HUES48 (cell line): ENCODE measurements at regions not wholly inside any gene's neighbourhood (a gene's known extent, or its start where the extent isn't known, plus 50 kb on each side); places are given as distances from the start of the nearest gene placed in this dataset.

Experiments used
- H3K27ac ChIP-seq: one replicate; pipeline ENCODE4 v1.7.0; 2013; ENCODE audit warnings: low read depth, low read length, inconsistent platforms
- H3K27me3 ChIP-seq: 2 replicates; pipeline ENCODE4 v1.6.1; 2013; ENCODE audit warnings: mild to moderate bottlenecking, low read length; ENCODE audit not compliant: control insufficient read depth, insufficient read depth
- H3K36me3 ChIP-seq: 2 replicates; pipeline ENCODE4 v1.6.1; 2013; ENCODE audit warnings: low read length; ENCODE audit not compliant: control insufficient read depth, insufficient read depth
- H3K4me1 ChIP-seq: 2 replicates; pipeline ENCODE4 v1.6.1; 2013; ENCODE audit warnings: mild to moderate bottlenecking, low read length; ENCODE audit not compliant: control insufficient read depth, insufficient read depth
- H3K4me3 ChIP-seq: 2 replicates; pipeline ENCODE4 v1.5.1; 2013; ENCODE audit warnings: mild to moderate bottlenecking, low read depth, low read length
- H3K9ac ChIP-seq: 2 replicates; pipeline ENCODE4 v1.6.1; 2013; ENCODE audit warnings: mild to moderate bottlenecking, low read depth, low read length, moderate library complexity
- H3K9me3 ChIP-seq: 2 replicates; pipeline ENCODE4 v1.6.1; 2013; ENCODE audit warnings: low read length; ENCODE audit not compliant: control insufficient read depth, insufficient read depth

- Histone ChIP-seq H3K27me3 (no peaks in the 10 kb centered on the region), H3K9me3 (no peaks in the 10 kb centered on the region), H3K36me3 (no peaks in the 10 kb centered on the region), H3K4me1 (no peaks in the 10 kb centered on the region), H3K27ac (no peak overlapping the region), H3K4me3 (no peak overlapping the region), H3K9ac (no peak overlapping the region)
Measured at GRCh38 chr5:135644816-135645215, 66.0 kb upstream of the CXCL14 start.

- Histone ChIP-seq H3K27me3 (no peaks in the 10 kb centered on the region), H3K4me1 (no peaks in the 10 kb centered on the region), H3K36me3 (no peaks in the 10 kb centered on the region), H3K4me3 (no peak overlapping the region), H3K27ac (no peak overlapping the region), H3K9me3 (no peaks in the 10 kb centered on the region), H3K9ac (no peak overlapping the region)
Measured at GRCh38 chr5:135643881-135644766, 65.3 kb upstream of the CXCL14 start.

GRCh38 chr5:135642934-135643333, 64.1 kb upstream of the CXCL14 start:
- Histone ChIP-seq H3K27ac (no peak overlapping the region), H3K9me3 (no peaks in the 10 kb centered on the region), H3K9ac (no peak overlapping the region), H3K4me3 (no peak overlapping the region), H3K4me1 (no peaks in the 10 kb centered on the region), H3K27me3 (no peaks in the 10 kb centered on the region), H3K36me3 (no peaks in the 10 kb centered on the region)

DNA sequence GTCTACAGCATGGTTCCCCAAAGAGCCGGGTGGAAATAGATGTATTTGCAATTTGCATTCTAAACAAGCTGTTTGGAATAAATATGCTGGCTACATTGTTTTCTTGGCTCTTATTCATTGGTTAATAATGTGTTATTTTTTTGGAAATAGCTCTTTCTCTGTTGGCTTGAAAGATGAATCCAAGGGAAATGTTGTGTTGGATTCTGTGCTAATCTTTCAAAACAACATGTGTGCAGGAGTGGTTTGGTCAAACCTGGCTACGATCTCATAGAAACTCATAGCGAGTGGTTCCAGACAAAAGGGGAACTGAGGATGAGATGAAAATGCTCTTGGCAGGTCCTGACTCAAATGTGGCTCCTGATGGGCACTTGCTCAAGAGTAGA, 63.7 kb upstream of the CXCL14 start:
- no peak overlapping the region for H3K9ac ChIP-seq
- H3K27ac ChIP-seq: no peak overlapping the region
- no peaks in the 10 kb centered on the region for H3K27me3 ChIP-seq
- no peaks in the 10 kb centered on the region for H3K4me1 ChIP-seq
- H3K9me3 ChIP-seq: no peaks in the 10 kb centered on the region
- no peak overlapping the region for H3K4me3 ChIP-seq
- no peaks in the 10 kb centered on the region for H3K36me3 ChIP-seq

GRCh38 chr5:135641734-135642487, 63.1 kb upstream of the CXCL14 start:
- Histone ChIP-seq H3K27me3 (no peaks in the 10 kb centered on the region), H3K9me3 (no peaks in the 10 kb centered on the region), H3K9ac (no peak overlapping the region), H3K36me3 (no peaks in the 10 kb centered on the region), H3K4me1 (no peaks in the 10 kb centered on the region), H3K4me3 (no peak overlapping the region), H3K27ac (no peak overlapping the region)

GRCh38 chr5:135641319-135641718, 62.5 kb upstream of the CXCL14 start:
- H3K27me3 ChIP-seq: no peaks in the 10 kb centered on the region
- no peaks in the 10 kb centered on the region for H3K4me1 ChIP-seq
- H3K4me3 ChIP-seq: no peak overlapping the region
- no peaks in the 10 kb centered on the region for H3K36me3 ChIP-seq
- H3K27ac ChIP-seq: no peak overlapping the region
- H3K9ac ChIP-seq: no peak overlapping the region
- no peaks in the 10 kb centered on the region for H3K9me3 ChIP-seq

GRCh38 chr5:135635451-135635850, 56.7 kb upstream of the CXCL14 start:
- no peaks in the 10 kb centered on the region for H3K36me3 ChIP-seq
- no peaks in the 10 kb centered on the region for H3K27me3 ChIP-seq
- no peak overlapping the region for H3K4me3 ChIP-seq
- H3K9me3 ChIP-seq: no peaks in the 10 kb centered on the region
- H3K9ac ChIP-seq: no peak overlapping the region
- no peak overlapping the region for H3K27ac ChIP-seq
- no peaks in the 10 kb centered on the region for H3K4me1 ChIP-seq

DNA sequence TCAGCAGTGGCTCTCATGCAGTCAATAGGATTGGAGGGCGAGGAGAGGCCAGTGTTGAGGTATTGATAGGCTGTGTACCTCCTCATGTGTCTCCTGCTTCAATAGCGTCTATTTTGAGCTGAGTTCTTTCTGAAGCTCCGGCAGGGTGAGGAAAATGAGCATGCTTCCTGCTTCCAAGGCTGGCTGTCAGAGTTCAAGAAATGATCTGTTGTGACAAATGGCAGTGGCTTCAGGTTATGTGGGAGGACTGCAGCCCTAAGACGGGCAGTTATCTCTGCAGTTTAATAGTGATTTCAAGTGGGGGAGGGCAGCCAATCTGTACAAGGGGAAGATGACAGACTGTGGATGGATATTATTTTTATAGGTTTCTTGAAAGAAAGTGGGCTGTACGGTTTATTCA, 54.0 kb upstream of the CXCL14 start:
- no peaks in the 10 kb centered on the region for H3K36me3 ChIP-seq
- H3K27me3 ChIP-seq: no peaks in the 10 kb centered on the region
- H3K9ac ChIP-seq: no peak overlapping the region
- no peaks in the 10 kb centered on the region for H3K9me3 ChIP-seq
- no peak overlapping the region for H3K27ac ChIP-seq
- H3K4me1 ChIP-seq: peaks cover 7% of the 10 kb centered on the region; the same call in 1 of the 2 replicates
- no peak overlapping the region for H3K4me3 ChIP-seq

GRCh38 chr5:135631391-135631790, 52.6 kb upstream of the CXCL14 start:
- Histone ChIP-seq H3K9ac (no peak overlapping the region), H3K9me3 (no peaks in the 10 kb centered on the region), H3K27ac (no peak overlapping the region), H3K4me1 (peaks cover 7% of the 10 kb centered on the region; the same call in 1 of the 2 replicates), H3K4me3 (no peak overlapping the region), H3K36me3 (no peaks in the 10 kb centered on the region), H3K27me3 (no peaks in the 10 kb centered on the region)

DNA sequence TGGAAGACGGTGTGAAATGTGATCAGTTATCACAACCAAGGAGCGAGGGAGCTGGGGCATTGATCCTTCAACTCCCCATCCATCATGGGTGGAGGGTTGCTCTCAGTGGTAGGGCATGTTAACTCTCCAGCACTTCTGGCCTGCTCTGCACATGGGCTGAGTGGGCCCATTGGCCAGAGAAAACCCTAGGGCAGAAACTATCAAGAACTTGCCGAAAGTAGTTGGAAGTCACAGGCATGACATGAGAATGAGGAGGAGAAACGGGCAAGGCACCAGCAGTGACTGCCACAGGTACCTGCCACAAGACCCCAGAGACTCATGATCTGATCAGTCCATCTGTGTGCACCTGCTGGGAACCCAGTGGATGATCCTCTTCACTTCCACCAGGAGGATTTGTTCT, 50.9 kb upstream of the CXCL14 start:
- Histone ChIP-seq H3K9me3 (no peaks in the 10 kb centered on the region), H3K27ac (no peak overlapping the region), H3K9ac (no peak overlapping the region), H3K4me3 (no peak overlapping the region), H3K36me3 (no peaks in the 10 kb centered on the region), H3K4me1 (peaks cover 7% of the 10 kb centered on the region; the same call in 1 of the 2 replicates), H3K27me3 (no peaks in the 10 kb centered on the region)
